OCI-LY7 (cell line): ENCODE measurements at regions not wholly inside any gene's neighbourhood (a gene's known extent, or its start where the extent isn't known, plus 50 kb on each side); places are given as distances from the start of the nearest gene placed in this dataset.
"Not testable (repeated sequence)": the region's sequence is repeated elsewhere in the genome, so short reads cannot be mapped to it uniquely, and the experiment has no call there.

Experiments
- BruUV-seq: library from RNA; stranded (reverse); fragments of 400-500 nt; replicated peaks from 2 replicates; lab custom pipeline; 2021; lab: Mats Ljungman, UMichigan
- CTCF ChIA-PET: fragments of 300-600 bp; sonication (Branson Sonifier 250); formaldehyde crosslinking; loops from one replicate; lab custom pipeline; 2022; ENCODE audit warnings: antibody characterized with exemption; ENCODE audit not compliant: unreplicated experiment; lab: Charles Lee
- POLR2A ChIA-PET: fragments of 300-600 bp; sonication (Branson Sonifier 250); formaldehyde crosslinking; loops from one replicate; lab custom pipeline; 2022; ENCODE audit warnings: antibody characterized with exemption; lab: Charles Lee
- DNase-seq: peaks from one replicate; pipeline ENCODE4 v3.0.0-alpha.2; 2015; ENCODE audit warnings: low spot score
- H2AFZ ChIP-seq: fragments of 200-600 bp; sonication (generic), shearing (Covaris generic); 2 replicates; pipeline ENCODE4 v1.6.1; 2014; ENCODE audit warnings: mild to moderate bottlenecking, antibody characterized with exemption, low read length, moderate library complexity
- H3K27ac ChIP-seq: fragments of 200-600 bp; sonication (generic); 2 replicates; pipeline ENCODE4 v1.5.1; 2014; ENCODE audit warnings: mixed run types, low read depth, mild to moderate bottlenecking, moderate library complexity, low read length, inconsistent platforms; ENCODE audit not compliant: poor library complexity, severe bottlenecking
- H3K36me3 ChIP-seq: fragments of 200-600 bp; sonication (generic); 2 replicates; pipeline ENCODE4 v1.6.1; 2014; ENCODE audit warnings: mild to moderate bottlenecking, antibody characterized with exemption, low read length, moderate library complexity, mixed read lengths; ENCODE audit not compliant: insufficient read depth
- H3K4me1 ChIP-seq: fragments of 200-600 bp; sonication (generic); 2 replicates; pipeline ENCODE4 v1.5.1; 2014; ENCODE audit warnings: mild to moderate bottlenecking, low read length; ENCODE audit not compliant: insufficient read depth, poor library complexity, severe bottlenecking
- H3K4me2 ChIP-seq: fragments of 200-600 bp; sonication (generic); 2 replicates; pipeline ENCODE4 v1.6.1; 2014; ENCODE audit warnings: mild to moderate bottlenecking, low read length
- H3K4me3 ChIP-seq: fragments of 200-600 bp; sonication (generic); 2 replicates; pipeline ENCODE4 v1.5.1; 2014; ENCODE audit warnings: mild to moderate bottlenecking, low read depth, low read length; ENCODE audit not compliant: poor library complexity, severe bottlenecking
- H3K79me2 ChIP-seq: fragments of 200-600 bp; sonication (generic); 2 replicates; pipeline ENCODE4 v1.6.1; 2016; ENCODE audit warnings: low read depth, mild to moderate bottlenecking, low read length, moderate library complexity, mixed read lengths; ENCODE audit not compliant: insufficient read depth
- H3K9me2 ChIP-seq: fragments of 200-600 bp; sonication (generic); 2 replicates; pipeline ENCODE4 v1.6.1; 2016; ENCODE audit warnings: mild to moderate bottlenecking, low read length, mixed read lengths; ENCODE audit not compliant: insufficient read depth
- H3K9me3 ChIP-seq: fragments of 200-600 bp; sonication (generic); 2 replicates; pipeline ENCODE4 v1.6.1; 2014; ENCODE audit warnings: mild to moderate bottlenecking, mixed run types, low read length, mixed read lengths
- H4K20me1 ChIP-seq: fragments of 200-600 bp; sonication (generic); 2 replicates; pipeline ENCODE4 v1.6.1; 2014; ENCODE audit warnings: mild to moderate bottlenecking, antibody characterized with exemption, low read length, moderate library complexity, mixed read lengths; ENCODE audit not compliant: insufficient read depth
- CTCF ChIP-seq: fragments of 200-600 bp; sonication (generic); conservative IDR thresholded peaks from 2 replicates; pipeline ENCODE4 v1.5.1; 2014; ENCODE audit warnings: mild to moderate bottlenecking, antibody characterized with exemption, low read length, moderate library complexity, mixed read lengths
- EZH2phosphoT487 ChIP-seq: fragments of 200-600 bp; sonication (generic); IDR thresholded peaks from 2 replicates; pipeline ENCODE4 v1.6.1; 2018; ENCODE audit warnings: low read depth, borderline replicate concordance, mild to moderate bottlenecking, mixed run types, antibody characterized with exemption, low read length, moderate library complexity, mixed read lengths
- intact Hi-C: fragments of 100-400 bp; cut with micrococcal nuclease; formaldehyde crosslinking; loops from one replicate; pipeline ENCODE4 v1.10.0; 2022; ENCODE audit not compliant: unreplicated experiment

DNA sequence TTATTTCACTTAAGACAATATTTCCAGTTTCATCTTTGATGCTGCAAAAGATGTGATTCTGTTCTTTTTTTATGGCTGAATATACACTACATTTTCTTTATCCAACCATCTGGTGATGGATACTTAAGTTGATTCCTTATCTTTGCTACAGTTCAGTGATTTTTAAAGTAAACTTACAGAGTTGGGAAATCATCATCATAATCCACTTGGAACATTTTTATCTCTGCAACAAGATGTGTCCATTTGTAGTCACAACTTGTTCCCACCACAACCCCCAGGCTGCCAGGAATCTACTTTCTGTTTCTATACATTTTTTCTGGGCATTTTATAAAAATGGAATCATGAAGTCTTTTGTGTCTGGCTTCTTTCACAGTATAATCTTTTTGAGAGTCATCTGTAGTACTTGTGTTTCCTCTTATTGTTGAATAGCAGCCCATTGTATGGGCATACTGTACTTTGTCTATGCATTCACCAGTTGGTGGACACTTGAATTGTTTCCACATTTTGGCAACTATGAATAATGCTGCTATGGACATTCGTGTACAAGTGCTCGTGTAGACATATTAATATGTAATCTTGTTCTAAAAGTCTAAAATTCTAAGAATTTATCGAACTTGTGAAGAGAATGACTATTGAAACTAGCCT, 212.5 kb upstream of the DDHD1 start:
- Histone ChIP-seq H3K27ac (no peak overlapping the region), H3K79me2 (no peaks in the 10 kb centered on the region), H3K9me2 (no peaks in the 10 kb centered on the region), H3K4me3 (no peak overlapping the region), H3K9me3 (no peaks in the 10 kb centered on the region), H3K4me2 (no peak overlapping the region), H3K36me3 (no peaks in the 10 kb centered on the region), H3K4me1 (no peaks in the 10 kb centered on the region), H4K20me1 (no peaks in the 10 kb centered on the region), H2AFZ (no peak overlapping the region)
- no peak for DNase-seq
- TF ChIP-seq CTCF: no peak
- TF ChIP-seq EZH2phosphoT487: no peak
- BruUV-seq: no TSS peak
- CTCF ChIA-PET: no interaction called here
- intact Hi-C loops: no loop called here
- POLR2A ChIA-PET: no interaction called here

- H3K27ac ChIP-seq, POLR2A ChIA-PET, H3K4me1 ChIP-seq, DNase-seq, BruUV-seq, H2AFZ ChIP-seq, H3K9me2 ChIP-seq, H3K4me3 ChIP-seq, intact Hi-C loops, H4K20me1 ChIP-seq, CTCF ChIA-PET, H3K4me2 ChIP-seq, H3K79me2 ChIP-seq, H3K36me3 ChIP-seq, H3K9me3 ChIP-seq: not testable (repeated sequence)
These were observed 209.8 kb upstream of the DDHD1 start for GRCh38 chr14:53362916-53363315.

DNA sequence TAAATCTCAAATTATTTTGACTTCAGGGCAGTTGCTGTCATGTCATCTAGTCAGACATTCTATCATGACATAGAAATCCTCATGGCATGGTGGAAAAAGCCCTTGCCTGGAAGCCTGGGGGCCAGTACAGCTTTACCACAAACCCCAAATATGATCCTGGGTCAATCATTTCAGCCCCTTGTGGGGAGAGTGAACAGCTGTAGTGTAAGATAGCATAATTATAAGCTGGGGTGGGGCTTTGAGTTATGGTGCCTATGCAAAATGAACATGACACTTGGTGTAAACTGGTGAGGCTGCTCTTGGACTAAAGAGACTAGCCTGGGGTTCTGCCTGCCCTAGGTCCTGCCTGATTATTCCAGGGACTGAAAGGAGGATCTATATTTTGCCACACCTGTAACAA, 207.7 kb upstream of the DDHD1 start:
- Histone ChIP-seq H3K9me2 (no peaks in the 10 kb centered on the region), H3K4me3 (no peak overlapping the region), H3K4me1 (no peaks in the 10 kb centered on the region), H3K27ac (no peak overlapping the region), H4K20me1 (no peaks in the 10 kb centered on the region), H2AFZ (no peak overlapping the region), H3K9me3 (no peaks in the 10 kb centered on the region), H3K4me2 (no peak overlapping the region), H3K79me2 (no peaks in the 10 kb centered on the region), H3K36me3 (no peaks in the 10 kb centered on the region)
- intact Hi-C loops: no loop called here
- ChIA-PET CTCF (no interaction called here), POLR2A (interaction anchor here (0.6 kb wide), 2 partner anchors 19 to 22 kb away, joined by 4 to 5 read pairs; no protein-coding TSS in a partner anchor)
- TF ChIP-seq EZH2phosphoT487 (no peak), CTCF (no peak)
- DNase-seq: no peak
- no TSS peak for BruUV-seq
